Endothelial cell of umbilical vein (primary cell): ENCODE measurements at regions not wholly inside any gene's neighbourhood (a gene's known extent, or its start where the extent isn't known, plus 50 kb on each side); places are given as distances from the start of the nearest gene placed in this dataset.

Experiments used
- BruUV-seq: library from RNA; stranded (reverse); fragments of 400-500 nt; replicated peaks from 2 replicates; lab custom pipeline; 2021; lab: Mats Ljungman, UMichigan
- CTCF ChIA-PET: fragments of 300-600, 350-600 bp; sonication (Branson Sonifier 250); formaldehyde crosslinking; loops from one replicate; lab custom pipeline; 2021; ENCODE audit warnings: antibody characterized with exemption, inconsistent platforms; lab: Charles Lee
- POLR2A ChIA-PET: fragments of 300-600, 350-600 bp; sonication (Branson Sonifier 250); formaldehyde crosslinking; loops from one replicate; lab custom pipeline; 2021; ENCODE audit warnings: antibody characterized with exemption, inconsistent platforms; lab: Charles Lee
- DNase-seq: peaks from one replicate; pipeline ENCODE4 v3.0.0-alpha.2; 2011; ENCODE audit warnings: low read depth, low spot score
- FAIRE-seq: peaks from 2 replicates; lab custom pipeline; 2011; peaks lifted over from hg19 to GRCh38; lab: Jason Lieb, UNC
- H2AFZ ChIP-seq: 2 replicates; pipeline ENCODE4 v1.6.0; 2012; ENCODE audit warnings: low read depth, low read length, control low read depth, inconsistent platforms
- H3K27ac ChIP-seq: 2 replicates; pipeline ENCODE4 v1.5.1; 2011; ENCODE audit warnings: low read depth, mild to moderate bottlenecking, control low read depth, low read length, moderate library complexity; ENCODE audit not compliant: insufficient read depth
- H3K27me3 ChIP-seq, 2 experiments: 2 replicates each; pipeline versions ENCODE4 v1.6.0 to v1.6.1; 2011; ENCODE audit warnings: low read length in 2 of 2, mixed read lengths in 1 of 2; ENCODE audit not compliant: control insufficient read depth in 2 of 2, insufficient read depth in 2 of 2
- H3K36me3 ChIP-seq, 2 experiments: 2 replicates in 1 of 2; 3 replicates in 1 of 2; pipeline ENCODE4 v1.5.1; 2011; ENCODE audit warnings: low read length in 2 of 2, mild to moderate bottlenecking in 1 of 2, moderate library complexity in 1 of 2; ENCODE audit not compliant: control insufficient read depth in 2 of 2, insufficient read depth in 2 of 2; ENCODE audit errors: extremely low read depth in 1 of 2
- H3K4me1 ChIP-seq: 3 replicates; pipeline ENCODE4 v1.5.1; 2011; ENCODE audit warnings: mild to moderate bottlenecking, low read length; ENCODE audit not compliant: control insufficient read depth, insufficient read depth; ENCODE audit errors: extremely low read depth
- H3K4me2 ChIP-seq: 2 replicates; pipeline ENCODE4 v1.6.1; 2011; ENCODE audit warnings: low read length, control low read depth, mixed read lengths; ENCODE audit not compliant: insufficient read depth
- H3K4me3 ChIP-seq, 3 experiments: fragments of 200-600 bp in 1 of 3; sonication (generic), shearing (Covaris generic) in 1 of 3; replicated peaks in 1 of 3; 2 replicates each; pipeline ENCODE4 v1.5.1; 2011 to 2016; ENCODE audit warnings: control low read depth in 3 of 3, low read length in 3 of 3, mild to moderate bottlenecking in 2 of 3, inconsistent platforms in 1 of 3, low read depth in 1 of 3, moderate library complexity in 1 of 3; ENCODE audit not compliant: insufficient read depth in 1 of 3
- H3K79me2 ChIP-seq: 2 replicates; pipeline ENCODE4 v1.6.0; 2012; ENCODE audit warnings: low read length, inconsistent platforms; ENCODE audit not compliant: control insufficient read depth, insufficient read depth
- H3K9ac ChIP-seq: replicated peaks from 2 replicates; pipeline ENCODE3; 2011; ENCODE audit warnings: low read length, control low read depth; ENCODE audit not compliant: insufficient read depth; ENCODE audit errors: extremely low read depth
- H3K9me1 ChIP-seq: replicated peaks from 3 replicates; pipeline ENCODE4 v1.6.0; 2011; ENCODE audit warnings: mild to moderate bottlenecking, low read length; ENCODE audit not compliant: control insufficient read depth, insufficient read depth; ENCODE audit errors: extremely low read depth
- H3K9me3 ChIP-seq: replicated peaks from 2 replicates; pipeline ENCODE4 v1.5.1; 2012; ENCODE audit warnings: low read length, inconsistent platforms; ENCODE audit not compliant: control insufficient read depth, insufficient read depth
- H4K20me1 ChIP-seq: replicated peaks from 2 replicates; pipeline ENCODE3; 2011; ENCODE audit warnings: mild to moderate bottlenecking, low read length; ENCODE audit not compliant: control insufficient read depth, insufficient read depth; ENCODE audit errors: extremely low read depth
- CTCF ChIP-seq, 2 donors: IDR thresholded peaks; 1 replicate in 1 of 2; 2 replicates in 1 of 2; pipeline ENCODE4 v1.5.1; 2011; ENCODE audit warnings: low read length in 2 of 2, mild to moderate bottlenecking in 2 of 2, moderate library complexity in 2 of 2, control low read depth in 1 of 2, inconsistent platforms in 1 of 2, low read depth in 1 of 2; ENCODE audit not compliant: insufficient read depth in 1 of 2; ENCODE audit errors: extremely low read depth in 1 of 2
- EZH2 ChIP-seq: IDR thresholded peaks from 2 replicates; pipeline ENCODE4 v1.6.1; 2012; ENCODE audit warnings: borderline replicate concordance, low read depth, mild to moderate bottlenecking, moderate library complexity, low read length, inconsistent platforms; ENCODE audit not compliant: severe bottlenecking
- FOS ChIP-seq: IDR thresholded peaks from 2 replicates; pipeline ENCODE4 v1.6.1; 2011; ENCODE audit warnings: mild to moderate bottlenecking, low read length, moderate library complexity, borderline replicate concordance; ENCODE audit not compliant: insufficient read depth
- JUN ChIP-seq: IDR thresholded peaks from 2 replicates; pipeline ENCODE4 v1.6.1; 2011; ENCODE audit warnings: borderline replicate concordance, low read depth; ENCODE audit not compliant: insufficient read length, insufficient read depth
- MAX ChIP-seq: IDR thresholded peaks from 2 replicates; pipeline ENCODE4 v1.6.1; 2011; ENCODE audit not compliant: insufficient read depth, insufficient read length
- MYC ChIP-seq: IDR thresholded peaks from one replicate; pipeline ENCODE4 v1.6.1; 2011; ENCODE audit warnings: mild to moderate bottlenecking, low read depth, low read length
- POLR2A ChIP-seq: IDR thresholded peaks from 2 replicates; pipeline ENCODE4 v1.6.1; 2012; ENCODE audit warnings: low read depth, mild to moderate bottlenecking, control low read depth, low read length
- POLR2AphosphoS5 ChIP-seq: IDR thresholded peaks from 2 replicates; pipeline ENCODE4 v1.6.1; 2012; ENCODE audit warnings: low read depth, mild to moderate bottlenecking, control low read depth, low read length, moderate library complexity; ENCODE audit not compliant: insufficient read depth
- dilution Hi-C: fragments of 300-500 bp; cut with MboI; formaldehyde crosslinking; loops from one replicate; pipeline ENCODE4 v1.15.0; 2019; ENCODE audit warnings: low sequenced_read_pairs; ENCODE audit not compliant: extremely low pct_ligation_motif_present
- intact Hi-C: fragments of 100-400 bp; cut with micrococcal nuclease; formaldehyde crosslinking; loops from one replicate; pipeline ENCODE4 v1.10.0; 2022

- Histone ChIP-seq H3K9ac (no peak overlapping the region), H3K79me2 (no peaks in the 10 kb centered on the region), H3K9me1 (no peaks in the 10 kb centered on the region), H3K4me1 (no peaks in the 10 kb centered on the region), H3K4me3 (no peak overlapping the region), H3K36me3 (no peaks in the 10 kb centered on the region), H4K20me1 (no peaks in the 10 kb centered on the region), H3K27ac (no peak overlapping the region), H3K9me3 (no peaks in the 10 kb centered on the region), H2AFZ (no peak overlapping the region), H3K27me3 (no peaks in the 10 kb centered on the region), H3K4me2 (no peak overlapping the region)
- dilution Hi-C loops = no loop called here
- no TSS peak for BruUV-seq
- no peak for FAIRE-seq
- intact Hi-C loops = no loop called here
- no peak for DNase-seq
- TF ChIP-seq MYC = no peak
- TF ChIP-seq FOS = no peak
- no peak for TF ChIP-seq MAX
- no peak for TF ChIP-seq CTCF (IDR thresholded peaks at IDR 0.05; ENCODE audit: extremely low read depth in 1 of 2, insufficient read depth in 1 of 2, low read depth in 1 of 2, low read length in 2 of 2)
- no peak for TF ChIP-seq POLR2A
- TF ChIP-seq POLR2AphosphoS5 = no peak
- TF ChIP-seq EZH2 = no peak
- TF ChIP-seq JUN = no peak
- ChIA-PET CTCF (interaction anchor here (1.5 kb wide), 1 partner anchor 9 kb away, joined by 3 read pairs; no protein-coding TSS in a partner anchor), POLR2A (no interaction called here)
These were observed 289.1 kb downstream of the RPS29 start for GRCh38 chr14:49297102-49297501.
